IMR-90 (cell line): ENCODE measurements at regions not wholly inside any gene's neighbourhood (a gene's known extent, or its start where the extent isn't known, plus 50 kb on each side); places are given as distances from the start of the nearest gene placed in this dataset.

Source experiments
- ATAC-seq: fragments of 200-7000 bp; cut with Tn5 transposase; 2 replicates; pipeline ENCODE4 v1.9.1; 2020; ENCODE audit warnings: low read depth, mild to moderate bottlenecking, moderate library complexity
- BruUV-seq: library from RNA; stranded (reverse); fragments of 400-500 nt; replicated peaks from 2 replicates; lab custom pipeline; 2021; lab: Mats Ljungman, UMichigan
- CTCF ChIA-PET: fragments of 300-600 bp; formaldehyde crosslinking; extraction: SDS; loops from one replicate; lab custom pipeline; 2021; ENCODE audit warnings: antibody characterized with exemption; lab: Yijun Ruan, JAX
- POLR2A ChIA-PET: fragments of 300-600 bp; sonication (Branson Sonifier 250); formaldehyde crosslinking; loops from one replicate; lab custom pipeline; 2022; ENCODE audit warnings: antibody characterized with exemption; ENCODE audit not compliant: unreplicated experiment; lab: Charles Lee
- DNase-seq: peaks from one replicate; pipeline ENCODE4 v3.0.0; 2013
- H2AFZ ChIP-seq: replicated peaks from 2 replicates; pipeline ENCODE3; 2013; ENCODE audit warnings: low read length, mild to moderate bottlenecking; ENCODE audit not compliant: poor library complexity
- H2AK5ac ChIP-seq: 2 replicates; pipeline ENCODE4 v1.6.1; 2013; ENCODE audit warnings: low read depth, low read length, inconsistent platforms
- H2AK9ac ChIP-seq: replicated peaks from 2 replicates; pipeline ENCODE3; 2013; ENCODE audit warnings: mild to moderate bottlenecking, low read depth, low read length, moderate library complexity; ENCODE audit not compliant: poor library complexity
- H2BK120ac ChIP-seq: 2 replicates; pipeline ENCODE4 v1.6.1; 2013; ENCODE audit warnings: low read depth, low read length, inconsistent platforms
- H2BK15ac ChIP-seq: 3 replicates; pipeline ENCODE4 v1.6.1; 2013; ENCODE audit warnings: low read depth, low read length, inconsistent platforms
- H2BK20ac ChIP-seq: 2 replicates; pipeline ENCODE4 v1.6.1; 2013; ENCODE audit warnings: low read depth, mild to moderate bottlenecking, inconsistent platforms, low read length, moderate library complexity
- H2BK5ac ChIP-seq: 2 replicates; pipeline ENCODE4 v1.6.1; 2013; ENCODE audit warnings: mild to moderate bottlenecking, low read depth, low read length, inconsistent platforms; ENCODE audit not compliant: poor library complexity, severe bottlenecking
- H3K14ac ChIP-seq: replicated peaks from 2 replicates; pipeline ENCODE4 v1.6.1; 2013; ENCODE audit warnings: low read depth, low read length, inconsistent platforms
- H3K18ac ChIP-seq: 2 replicates; pipeline ENCODE4 v1.6.1; 2013; ENCODE audit warnings: low read depth, low read length, control low read depth
- H3K23ac ChIP-seq: 2 replicates; pipeline ENCODE4 v1.6.1; 2013; ENCODE audit warnings: low read depth, low read length, inconsistent platforms
- H3K27ac ChIP-seq: 2 replicates; pipeline ENCODE4 v1.5.1; 2013; ENCODE audit warnings: mild to moderate bottlenecking, control low read depth, low read length; ENCODE audit not compliant: insufficient read depth
- H3K27me3 ChIP-seq: 2 replicates; pipeline ENCODE4 v1.6.1; 2013; ENCODE audit warnings: low read length; ENCODE audit not compliant: control insufficient read depth, insufficient read depth
- H3K36me3 ChIP-seq: 2 replicates; pipeline ENCODE4 v1.6.1; 2013; ENCODE audit warnings: low read length, mixed read lengths; ENCODE audit not compliant: control insufficient read depth, insufficient read depth
- H3K4ac ChIP-seq: 2 replicates; pipeline ENCODE4 v1.6.1; 2013; ENCODE audit warnings: low read depth, low read length, inconsistent platforms
- H3K4me1 ChIP-seq: 2 replicates; pipeline ENCODE4 v1.6.1; 2013; ENCODE audit warnings: low read length, mixed read lengths; ENCODE audit not compliant: control insufficient read depth, insufficient read depth
- H3K4me2 ChIP-seq: 2 replicates; pipeline ENCODE4 v1.6.1; 2013; ENCODE audit warnings: low read depth, mild to moderate bottlenecking, control low read depth, low read length, moderate library complexity
- H3K4me3 ChIP-seq: 2 replicates; pipeline ENCODE4 v1.5.1; 2013; ENCODE audit warnings: low read depth, mild to moderate bottlenecking, control low read depth, low read length, moderate library complexity; ENCODE audit not compliant: insufficient read depth
- H3K56ac ChIP-seq: 2 replicates; pipeline ENCODE4 v1.6.1; 2013; ENCODE audit warnings: low read length, inconsistent platforms; ENCODE audit not compliant: insufficient read depth; ENCODE audit errors: extremely low read depth
- H3K79me1 ChIP-seq, 2 experiments: 2 replicates each; pipeline ENCODE4 v1.6.1; 2013; ENCODE audit warnings: low read length in 2 of 2, inconsistent platforms in 1 of 2, low read depth in 1 of 2
- H3K9ac ChIP-seq: 2 replicates; pipeline ENCODE4 v1.6.1; 2013; ENCODE audit warnings: low read depth, low read length, control low read depth
- H3K9me1 ChIP-seq: 2 replicates; pipeline ENCODE4 v1.6.1; 2013; ENCODE audit warnings: low read length, inconsistent platforms; ENCODE audit not compliant: insufficient read depth
- H3K9me3 ChIP-seq: 2 replicates; pipeline ENCODE4 v1.6.1; 2013; ENCODE audit warnings: low read length; ENCODE audit not compliant: control insufficient read depth, insufficient read depth
- H4K20me1 ChIP-seq: 2 replicates; pipeline ENCODE4 v1.6.1; 2013; ENCODE audit warnings: low read length, inconsistent platforms; ENCODE audit not compliant: insufficient read depth
- H4K5ac ChIP-seq: 2 replicates; pipeline ENCODE4 v1.6.1; 2013; ENCODE audit warnings: mild to moderate bottlenecking, low read depth, low read length, control low read depth
- H4K8ac ChIP-seq, 2 experiments: 2 replicates each; pipeline ENCODE4 v1.6.1; 2013; ENCODE audit warnings: low read depth in 2 of 2, low read length in 2 of 2, control low read depth in 1 of 2, inconsistent platforms in 1 of 2
- H4K91ac ChIP-seq: 2 replicates; pipeline ENCODE4 v1.6.1; 2013; ENCODE audit warnings: low read depth, low read length, inconsistent platforms; ENCODE audit not compliant: insufficient read depth
- CEBPB ChIP-seq: IDR thresholded peaks from 2 replicates; pipeline ENCODE4 v1.6.1; 2012; ENCODE audit warnings: low read depth, low read length, improper control_type of control experiment
- CHD1 ChIP-seq: IDR thresholded peaks from 2 replicates; pipeline ENCODE4 v1.6.1; 2012; ENCODE audit warnings: low read depth, low read length, improper control_type of control experiment
- CTCF ChIP-seq: conservative IDR thresholded peaks from 2 replicates; pipeline ENCODE4 v1.5.1; 2012; ENCODE audit warnings: mild to moderate bottlenecking, low read depth, low read length, improper control_type of control experiment
- FOS ChIP-seq: fragments of 150-350 bp; IDR thresholded peaks from 2 replicates; pipeline ENCODE4 v1.6.1; 2016; ENCODE audit warnings: low read depth, low read length
- MAFK ChIP-seq: IDR thresholded peaks from 2 replicates; pipeline ENCODE4 v1.6.1; 2012; ENCODE audit warnings: low read depth, low read length, improper control_type of control experiment
- MAZ ChIP-seq: IDR thresholded peaks from 2 replicates; pipeline ENCODE4 v1.6.1; 2012; ENCODE audit warnings: low read depth, mild to moderate bottlenecking, low read length, improper control_type of control experiment, moderate library complexity, borderline replicate concordance
- NFE2L2 ChIP-seq: fragments of 150-350 bp; IDR thresholded peaks from 2 replicates; pipeline ENCODE4 v1.6.1; 2016; ENCODE audit warnings: low read depth, mild to moderate bottlenecking, low read length
- RAD21 ChIP-seq: IDR thresholded peaks from 2 replicates; pipeline ENCODE4 v1.6.1; 2012; ENCODE audit warnings: low read length, improper control_type of control experiment
- RCOR1 ChIP-seq: IDR thresholded peaks from 2 replicates; pipeline ENCODE4 v1.6.1; 2012; ENCODE audit warnings: mild to moderate bottlenecking, low read length, improper control_type of control experiment; ENCODE audit not compliant: insufficient replicate concordance
- RFX5 ChIP-seq: IDR thresholded peaks from 2 replicates; pipeline ENCODE4 v1.8.0; 2012; ENCODE audit warnings: low read depth, mild to moderate bottlenecking, low read length, moderate library complexity
- SMC3 ChIP-seq: fragments of 150-350 bp; IDR thresholded peaks from 2 replicates; pipeline ENCODE4 v1.6.1; 2016; ENCODE audit warnings: low read depth, mild to moderate bottlenecking, antibody characterized with exemption, low read length, moderate library complexity
- USF2 ChIP-seq: fragments of 150-350 bp; IDR thresholded peaks from 2 replicates; pipeline ENCODE4 v1.6.1; 2017; ENCODE audit warnings: mild to moderate bottlenecking, antibody characterized with exemption, low read length, low read depth
- WGBS, 2 experiments: methylation state at CpG; one replicate each; pipeline versions ENCODE4 v1.1.5 to v1.1.7; 2013; ENCODE audit warnings: missing lambda C conversion rate in 2 of 2; ENCODE audit not compliant: insufficient read length in 1 of 2; ENCODE audit errors: extremely low coverage in 2 of 2; 5-methylcytosine and 5-hydroxymethylcytosine counted together
- dilution Hi-C: fragments of 300-500 bp; cut with HindIII; formaldehyde crosslinking; loops from one replicate; pipeline ENCODE4 v1.14.3; 2018; ENCODE audit warnings: low sequenced_read_pairs; ENCODE audit not compliant: unreplicated experiment
- in situ Hi-C: fragments of 300-500 bp; cut with MboI; formaldehyde crosslinking; loops from 3 replicates; pipeline ENCODE4 v1.14.3; 2019; ENCODE audit warnings: low sequenced_read_pairs, inconsistent platforms, mixed read lengths
- intact Hi-C: fragments of 100-400 bp; cut with micrococcal nuclease; formaldehyde crosslinking; loops from 2 replicates; pipeline ENCODE4 v1.10.0; 2022

- Histone ChIP-seq H3K9me3 (peaks cover 10% of the 10 kb centered on the region), H2BK15ac (no peak overlapping the region), H3K4ac (no peak overlapping the region), H2BK20ac (no peak overlapping the region), H3K36me3 (no peaks in the 10 kb centered on the region), H3K4me3 (no peak overlapping the region), H3K4me2 (no peak overlapping the region), H2BK120ac (no peak overlapping the region), H3K9me1 (no peaks in the 10 kb centered on the region), H3K27ac (no peak overlapping the region), H2AK5ac (no peak overlapping the region), H3K23ac (no peak overlapping the region), H3K27me3 (no peaks in the 10 kb centered on the region), H3K79me1 (no peaks in the 10 kb centered on the region), H4K20me1 (no peaks in the 10 kb centered on the region), H2BK5ac (no peak overlapping the region), H2AFZ (no peak overlapping the region), H4K91ac (no peak overlapping the region), H3K18ac (no peak overlapping the region), H2AK9ac (no peak overlapping the region), H3K9ac (no peak overlapping the region), H3K14ac (no peak overlapping the region), H3K4me1 (no peaks in the 10 kb centered on the region), H4K8ac (no peak overlapping the region), H3K56ac (no peak overlapping the region), H4K5ac (no peak overlapping the region)
- WGBS, 2 experiments = no CpG with 5 or more reads among the region's 6 CpGs
- POLR2A ChIA-PET = no interaction called here
- dilution Hi-C loops (no loop called here), intact Hi-C loops (no loop called here), in situ Hi-C loops (no loop called here)
- CTCF ChIA-PET = no interaction called here
- ATAC-seq = no peak
- no peak for DNase-seq
- no TSS peak for BruUV-seq
- TF ChIP-seq RCOR1 (no peak), CEBPB (no peak), RFX5 (no peak), SMC3 (no peak), RAD21 (no peak), USF2 (no peak), FOS (no peak), CTCF (no peak), CHD1 (no peak), MAFK (no peak), MAZ (no peak), NFE2L2 (no peak)
These were observed 721.9 kb downstream of the METTL4 start for GRCh38 chr18:1849386-1849785.
